HG03025 (cell line): ENCODE measurements at regions not wholly inside any gene's neighbourhood (a gene's known extent, or its start where the extent isn't known, plus 50 kb on each side); places are given as distances from the start of the nearest gene placed in this dataset.

Experiments used
- ATAC-seq: cut with Tn5 transposase; IDR thresholded peaks from one replicate; pipeline ENCODE4 v1.9.1; 2021; ENCODE audit warnings: mild to moderate bottlenecking, moderate library complexity; ENCODE audit not compliant: unreplicated experiment, low FRiP score

DNA sequence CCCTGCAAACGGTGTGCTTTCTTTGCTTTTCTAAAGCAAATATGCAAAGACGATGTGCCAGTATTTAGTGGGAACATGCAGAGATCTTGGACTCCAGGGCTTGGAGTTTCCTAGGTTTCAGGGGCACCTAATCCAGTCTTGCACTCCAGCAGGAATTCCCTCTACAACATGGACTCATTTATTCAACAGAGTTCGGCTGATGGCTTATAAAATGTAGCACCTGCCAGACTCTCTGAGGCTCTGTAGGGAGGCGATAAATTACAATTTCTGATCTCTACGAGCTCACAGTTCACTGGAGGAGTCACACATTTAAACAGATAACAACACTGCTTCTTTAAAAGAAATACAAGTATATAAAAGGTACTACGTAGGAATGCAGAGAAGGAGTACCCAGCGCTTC lies 143.7 kb downstream of the FGF9 start:
- ATAC-seq = no peak

- no peak for ATAC-seq
Observed at GRCh38 chr13:21817878-21818277, 147.0 kb downstream of the FGF9 start.

GRCh38 chr13:21822029-21822428 lies 151.2 kb downstream of the FGF9 start:
- no peak for ATAC-seq

- ATAC-seq = no peak
Observed at GRCh38 chr13:21823416-21823815, 152.5 kb downstream of the FGF9 start.

DNA sequence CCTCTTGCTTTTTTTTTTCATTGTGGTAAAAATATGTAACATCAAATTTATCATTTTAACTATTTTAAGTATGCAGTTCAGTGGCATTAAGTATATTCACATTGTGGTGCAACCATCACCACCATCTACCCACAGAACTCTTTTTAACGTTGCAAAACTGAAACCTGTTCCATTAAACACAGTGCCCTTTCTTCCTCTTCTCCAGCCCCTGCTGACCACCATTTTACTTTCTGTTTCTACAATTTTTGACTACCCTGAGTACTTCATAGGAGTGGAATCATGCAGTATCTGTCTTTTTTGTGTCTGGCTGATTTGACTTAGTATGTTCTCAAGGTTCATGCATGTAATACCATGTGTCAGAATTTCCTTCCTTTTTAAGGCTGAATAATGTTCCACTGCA lies 153.1 kb downstream of the FGF9 start:
- ATAC-seq = no peak

- no peak for ATAC-seq
Observed at GRCh38 chr13:21825186-21825585, 154.3 kb downstream of the FGF9 start.

DNA sequence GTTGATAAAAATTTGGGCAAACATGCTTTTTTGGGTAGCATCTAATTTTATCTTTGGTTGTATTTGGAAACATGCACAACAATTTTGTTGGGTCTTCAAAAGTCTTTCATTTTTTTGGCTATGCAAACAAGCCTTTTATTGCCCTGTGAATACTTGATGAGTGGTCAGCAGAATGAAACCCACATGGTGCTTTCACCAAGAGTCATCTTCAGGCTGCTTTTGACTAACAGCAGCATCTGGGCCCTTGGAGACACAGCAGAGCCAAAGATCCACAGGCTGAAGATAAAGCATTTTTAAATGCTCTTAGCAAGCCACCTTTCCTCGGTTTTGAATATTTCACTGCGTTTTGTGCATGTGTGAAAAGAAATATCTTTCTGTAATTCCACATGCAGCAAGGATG lies 154.9 kb downstream of the FGF9 start:
- ATAC-seq = no peak

DNA sequence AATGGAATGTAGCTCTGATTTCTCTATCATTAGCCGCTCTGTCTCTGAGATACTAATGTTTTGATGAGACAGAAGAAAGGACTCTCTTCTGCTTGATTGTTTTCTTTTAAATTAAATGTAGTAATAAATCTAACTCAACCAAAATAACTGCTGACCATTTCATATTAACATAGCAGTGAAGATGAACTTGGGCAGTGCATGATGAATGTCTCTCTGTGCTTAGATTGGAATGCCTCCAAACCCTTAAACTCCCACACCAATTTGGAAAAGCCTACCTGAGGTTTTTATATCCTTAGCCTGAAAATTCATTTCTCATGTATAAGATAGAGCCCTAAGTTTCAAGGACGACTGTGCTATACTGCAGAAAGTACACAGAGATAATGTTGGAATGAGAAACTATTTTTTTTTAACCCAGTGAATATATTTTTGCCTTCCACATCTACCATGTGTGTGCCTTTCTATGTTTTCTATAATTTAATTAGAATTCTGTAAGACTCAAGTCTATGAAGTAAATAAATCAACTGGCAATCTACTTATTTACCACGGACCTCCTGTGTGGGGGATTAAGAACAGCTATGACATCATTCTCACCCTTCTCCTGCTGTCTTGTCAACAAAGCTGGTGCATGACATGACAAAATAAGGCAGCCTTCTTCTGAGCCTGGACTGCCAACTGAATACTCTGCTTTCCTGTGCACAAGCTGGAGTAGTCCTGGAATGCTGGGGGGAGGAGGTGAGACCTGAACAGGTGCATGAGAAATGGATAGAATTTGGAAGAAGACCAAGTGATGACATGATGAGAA lies 155.5 kb downstream of the FGF9 start:
- ATAC-seq = no peak

GRCh38 chr13:21831654-21832324 lies 160.9 kb downstream of the FGF9 start:
- ATAC-seq = no peak

- no peak for ATAC-seq
Observed at GRCh38 chr13:21833921-21834320, 163.0 kb downstream of the FGF9 start.

DNA sequence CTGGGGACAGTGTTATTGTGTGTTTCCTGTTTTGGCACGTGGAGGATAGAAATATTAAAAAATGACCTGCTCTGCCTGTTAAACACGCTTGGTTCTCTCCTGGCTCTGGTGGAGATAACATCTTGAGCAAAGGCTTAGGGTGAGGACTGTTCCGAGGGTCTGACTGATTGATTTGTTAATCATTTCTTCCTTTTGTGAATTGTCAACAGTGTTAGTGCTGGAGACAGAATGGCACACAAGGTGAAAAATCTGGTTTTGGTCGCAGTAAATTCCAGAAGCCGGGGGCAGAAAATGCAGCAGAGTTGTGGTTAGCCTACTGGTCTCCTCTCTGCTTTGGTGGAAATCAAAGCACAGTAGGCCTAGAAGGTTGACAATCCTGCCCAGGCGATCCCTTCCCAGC lies 163.6 kb downstream of the FGF9 start:
- no peak for ATAC-seq

GRCh38 chr13:21837288-21837687 lies 166.4 kb downstream of the FGF9 start:
- ATAC-seq = no peak

DNA sequence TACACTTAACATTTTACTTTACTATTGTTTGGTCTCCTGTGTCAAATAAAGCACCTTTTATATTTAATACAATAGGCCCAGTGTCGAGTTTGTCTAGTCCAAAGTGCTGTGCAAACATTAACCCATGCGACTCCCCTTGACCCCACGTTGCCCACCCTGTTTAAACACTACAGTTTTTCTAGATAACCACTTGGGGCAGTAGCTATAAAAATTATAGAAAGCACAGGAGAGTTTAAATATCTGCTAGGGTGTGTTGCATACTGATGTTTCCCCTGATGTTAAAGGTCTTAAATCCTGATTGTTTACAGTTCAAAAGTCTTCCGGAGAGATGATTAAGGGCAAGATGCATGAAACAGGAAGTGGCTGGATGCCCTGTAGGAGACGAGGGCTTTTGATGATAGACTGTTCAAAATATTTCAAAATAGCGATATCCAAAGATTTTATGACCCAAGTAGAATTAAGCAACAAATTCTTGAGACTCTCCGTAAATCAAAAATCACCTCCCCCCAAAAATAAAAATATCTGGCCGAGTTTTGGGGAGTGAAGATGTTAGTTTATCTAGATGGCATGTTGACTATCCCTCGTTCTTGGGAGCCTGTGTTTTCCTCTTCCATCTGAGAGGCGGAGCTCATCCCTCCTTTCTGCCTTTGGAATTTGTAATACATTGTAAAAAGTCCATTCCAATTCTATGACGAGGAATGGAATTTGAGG lies 167.1 kb downstream of the FGF9 start:
- no peak for ATAC-seq

DNA sequence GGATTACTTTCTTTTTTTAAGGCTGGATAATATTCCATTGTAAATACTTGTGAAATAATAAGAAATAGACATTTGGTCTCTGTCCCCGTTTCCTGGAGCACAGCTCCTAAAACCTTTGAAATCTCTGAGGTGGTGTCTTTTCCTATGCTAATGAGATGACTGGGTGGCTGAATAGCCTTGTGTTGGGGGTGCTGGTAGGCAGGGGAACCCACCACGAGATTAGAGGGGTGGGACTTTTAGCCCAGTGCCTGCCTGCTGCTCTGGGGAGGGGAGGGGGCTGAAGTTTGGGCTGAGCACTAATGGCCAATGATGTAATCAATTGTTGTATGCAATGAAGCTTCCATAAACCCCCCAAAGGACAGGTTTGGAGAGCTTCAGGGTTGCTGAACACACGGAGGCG lies 175.7 kb downstream of the FGF9 start:
- ATAC-seq = no peak

DNA sequence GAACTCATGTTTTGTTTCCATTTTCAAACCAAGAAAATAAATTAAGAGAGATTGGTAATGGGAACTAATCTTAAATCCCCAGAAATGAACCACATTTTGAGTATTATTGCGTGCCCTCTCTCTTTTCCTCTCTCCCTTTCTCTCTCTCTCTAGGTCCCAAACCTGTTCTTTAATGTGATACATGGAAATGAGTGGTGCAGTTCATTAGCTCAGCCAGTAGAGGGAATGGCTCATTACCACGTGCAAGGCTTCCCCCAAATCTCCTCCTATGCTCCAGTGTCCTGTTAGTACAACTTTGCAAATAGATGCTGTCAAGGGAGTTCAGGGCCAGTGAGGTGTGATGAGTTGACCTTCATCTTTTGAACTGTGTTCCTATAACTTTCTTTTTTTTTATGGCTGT lies 178.4 kb downstream of the FGF9 start:
- no peak for ATAC-seq

- ATAC-seq = no peak
Observed at GRCh38 chr13:21850013-21851006, 179.4 kb downstream of the FGF9 start.

- ATAC-seq = no peak
Observed at GRCh38 chr13:21852043-21852442, 181.2 kb downstream of the FGF9 start.

DNA sequence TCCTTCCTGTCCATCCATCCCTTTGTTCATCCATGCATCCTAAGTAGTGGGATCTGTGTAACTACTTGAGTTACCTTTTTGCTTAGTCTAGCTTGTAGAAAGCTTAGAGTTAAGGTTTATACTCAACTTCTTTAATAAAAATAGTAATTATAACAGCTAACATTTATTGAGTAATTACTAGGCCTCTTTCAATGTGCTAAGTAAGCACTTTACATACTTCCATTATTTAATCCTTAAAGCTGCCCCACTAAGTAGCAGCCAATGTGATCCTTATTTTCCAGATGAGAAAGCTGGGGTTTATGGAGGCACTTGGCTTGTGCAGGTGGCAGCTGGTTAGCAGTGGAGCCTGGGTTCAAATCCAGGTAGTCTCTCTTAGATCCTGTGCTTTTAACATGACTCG lies 182.9 kb downstream of the FGF9 start:
- no peak for ATAC-seq

DNA sequence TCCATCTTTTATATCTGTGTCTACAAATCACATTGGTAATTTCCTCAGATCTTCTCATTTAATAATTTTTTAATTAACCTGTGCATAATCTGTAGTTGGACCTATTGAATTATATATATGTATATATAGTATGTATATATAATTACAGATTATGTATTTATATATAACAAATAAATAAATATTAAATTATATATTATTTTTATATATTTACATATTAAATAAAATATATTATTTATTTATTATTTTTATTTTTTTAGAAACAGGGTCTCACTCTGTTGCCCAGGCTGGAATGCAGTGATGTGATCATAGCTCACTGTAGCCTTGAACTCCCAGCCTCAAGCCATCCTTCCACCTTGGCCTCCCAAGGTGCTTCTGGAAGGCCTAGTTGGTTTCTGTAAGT lies 197.9 kb downstream of the FGF9 start:
- ATAC-seq = no peak

- ATAC-seq = no peak
Observed at GRCh38 chr13:21871382-21871781, 200.5 kb downstream of the FGF9 start.
